HG02943 (cell line): ENCODE measurements at regions not wholly inside any gene's neighbourhood (a gene's known extent, or its start where the extent isn't known, plus 50 kb on each side); places are given as distances from the start of the nearest gene placed in this dataset.

Experiments used
- ATAC-seq: cut with Tn5 transposase; IDR thresholded peaks from one replicate; pipeline ENCODE4 v1.9.1; 2021; ENCODE audit warnings: mild to moderate bottlenecking, low read depth, moderate library complexity; ENCODE audit not compliant: unreplicated experiment

DNA sequence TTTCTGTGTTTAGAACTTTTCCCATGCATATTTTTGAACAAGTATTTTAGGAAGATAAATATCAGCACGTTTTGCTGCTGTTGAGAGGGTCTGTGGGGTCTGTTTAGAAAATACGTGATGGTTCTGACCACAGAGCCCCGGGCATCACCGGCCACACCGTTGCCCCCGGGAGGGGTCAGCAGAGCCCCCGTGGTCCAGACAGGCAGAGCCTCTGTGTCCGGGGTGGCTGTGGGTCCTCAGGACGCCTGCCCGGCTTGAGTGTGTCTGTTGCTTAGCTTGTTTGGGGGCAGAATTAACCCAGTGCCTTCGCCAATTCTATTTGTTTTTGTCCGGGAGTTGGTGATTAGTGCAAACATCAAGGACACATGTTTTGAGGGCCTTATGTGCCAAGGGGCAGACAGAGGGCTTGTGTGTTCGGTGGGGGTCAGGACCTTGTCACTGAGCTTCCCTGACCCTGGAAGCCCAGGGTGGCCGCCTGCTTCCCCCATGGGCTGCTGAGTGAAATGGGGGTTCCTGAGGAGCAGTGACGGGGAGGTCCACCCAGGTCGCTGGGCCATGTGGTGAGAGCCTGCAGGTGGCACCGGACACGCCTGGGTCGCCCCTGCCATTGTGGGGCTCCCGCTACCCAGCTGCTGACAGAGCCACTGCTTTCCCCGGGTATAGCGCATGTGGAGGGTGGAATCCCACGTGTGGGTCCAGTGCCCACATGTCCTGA lies 122.2 kb downstream of the SIK1 start:
- ATAC-seq = no peak

DNA sequence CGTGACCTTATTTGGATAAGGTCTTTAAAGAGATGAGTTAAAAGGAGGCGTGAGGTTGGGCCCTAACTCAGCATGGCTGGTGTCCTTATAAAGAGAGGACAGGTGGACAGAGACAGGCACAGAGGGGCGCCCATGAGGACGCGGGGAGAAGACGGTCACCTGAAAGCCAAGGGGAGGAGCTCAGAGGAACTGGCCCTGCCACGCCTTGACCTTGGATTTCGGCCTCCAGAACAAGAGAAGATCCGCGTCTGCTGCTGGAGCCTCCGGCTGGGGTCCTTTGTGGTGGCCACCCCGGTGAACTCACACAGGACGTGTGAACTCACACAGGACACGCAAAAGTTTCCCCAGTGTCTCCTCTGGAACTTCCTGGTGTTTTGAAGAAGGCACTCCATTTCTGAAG lies 122.7 kb downstream of the SIK1 start:
- ATAC-seq = no peak

DNA sequence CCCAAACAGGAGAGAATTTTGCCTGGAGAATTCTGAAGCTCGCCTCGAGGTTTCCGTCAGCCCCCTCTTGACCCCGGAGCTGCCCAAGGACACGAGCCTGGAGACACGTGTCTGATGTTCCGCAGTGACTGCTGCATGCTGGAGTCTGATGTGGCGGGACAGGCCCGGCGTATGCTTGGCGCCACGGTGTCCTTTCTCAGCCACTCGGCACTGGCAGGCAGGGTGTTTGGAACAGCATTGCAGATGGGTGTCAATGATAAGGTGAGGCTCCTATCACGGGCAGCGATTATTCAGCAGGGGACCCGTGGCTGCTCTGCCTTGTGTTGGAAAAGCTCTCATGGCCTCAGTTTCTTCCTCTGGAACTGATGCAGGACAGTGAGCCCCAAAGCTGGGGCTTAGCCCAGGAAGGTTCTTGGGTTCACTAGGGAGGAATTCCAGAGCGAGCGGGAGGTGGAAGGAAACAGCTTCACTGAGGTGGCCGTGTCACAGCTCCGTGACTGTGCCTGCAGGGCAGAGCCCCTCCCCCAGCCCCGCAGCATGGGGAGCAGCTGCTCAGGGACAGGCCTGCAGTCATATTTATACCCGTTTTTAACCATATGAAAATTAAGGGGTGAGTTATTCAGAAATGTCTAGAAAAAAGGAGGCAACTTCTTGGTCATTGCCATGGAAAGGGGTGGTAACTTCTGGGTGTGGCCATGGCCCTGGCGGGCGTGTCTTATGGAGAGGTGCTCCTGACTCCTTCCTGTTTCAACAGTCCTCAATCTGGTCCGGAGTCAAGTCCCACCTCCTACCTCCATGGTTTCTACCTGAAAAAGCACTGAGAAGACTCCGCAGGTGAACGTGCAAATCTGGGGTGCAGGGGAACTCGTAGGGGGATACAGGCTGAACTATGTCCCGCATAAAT lies 123.4 kb downstream of the SIK1 start:
- no peak for ATAC-seq

DNA sequence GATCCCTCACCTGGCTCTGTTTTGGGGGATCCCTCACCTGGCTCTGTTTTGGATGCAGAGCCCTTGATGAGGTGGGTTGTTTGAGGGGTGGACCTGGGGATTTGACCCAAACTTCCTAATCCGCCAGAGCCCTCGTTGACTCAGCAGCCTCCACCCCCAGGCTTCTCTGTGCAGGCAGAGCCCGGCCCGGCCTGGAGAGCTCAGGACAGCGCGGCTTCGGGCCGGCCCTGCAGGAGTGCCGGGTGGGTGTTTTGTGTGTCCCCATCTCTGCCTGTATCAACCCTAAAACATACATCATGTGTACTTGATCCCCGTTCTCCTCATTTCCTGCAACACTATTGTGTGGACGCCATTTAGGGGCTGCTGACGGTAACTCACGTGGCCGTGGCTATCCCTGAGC lies 124.2 kb downstream of the SIK1 start:
- ATAC-seq = no peak

DNA sequence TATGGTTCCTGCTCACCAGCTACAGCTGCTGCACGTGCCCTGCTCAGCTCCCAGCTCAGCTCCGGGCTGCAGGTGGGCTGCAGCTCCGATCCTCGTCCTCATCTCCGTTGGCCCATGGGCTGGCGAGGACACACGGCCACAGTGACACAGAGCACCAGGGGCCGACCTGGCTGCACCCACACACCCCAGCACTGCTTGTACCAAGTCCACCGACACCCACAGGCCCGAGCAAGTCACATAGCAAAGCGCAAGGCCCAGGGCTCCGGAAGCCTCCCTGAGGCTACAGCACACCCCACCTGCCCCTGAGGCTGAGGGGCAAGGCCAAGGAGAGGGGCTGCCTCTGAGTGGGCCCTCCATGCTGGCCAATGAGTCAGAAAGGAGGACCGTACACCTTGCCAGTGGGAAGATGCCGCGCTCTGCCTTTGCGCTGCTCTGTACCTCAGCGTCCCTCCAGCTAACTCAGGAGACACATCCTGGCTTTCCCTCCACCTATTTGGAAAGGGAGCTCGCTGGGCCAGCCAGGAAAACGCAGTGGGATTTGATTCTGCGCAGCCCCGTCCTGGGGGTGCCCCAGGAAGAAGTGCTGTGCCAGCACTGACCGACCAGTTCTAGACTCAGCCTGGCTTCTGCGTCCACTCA lies 124.8 kb downstream of the SIK1 start:
- no peak for ATAC-seq

DNA sequence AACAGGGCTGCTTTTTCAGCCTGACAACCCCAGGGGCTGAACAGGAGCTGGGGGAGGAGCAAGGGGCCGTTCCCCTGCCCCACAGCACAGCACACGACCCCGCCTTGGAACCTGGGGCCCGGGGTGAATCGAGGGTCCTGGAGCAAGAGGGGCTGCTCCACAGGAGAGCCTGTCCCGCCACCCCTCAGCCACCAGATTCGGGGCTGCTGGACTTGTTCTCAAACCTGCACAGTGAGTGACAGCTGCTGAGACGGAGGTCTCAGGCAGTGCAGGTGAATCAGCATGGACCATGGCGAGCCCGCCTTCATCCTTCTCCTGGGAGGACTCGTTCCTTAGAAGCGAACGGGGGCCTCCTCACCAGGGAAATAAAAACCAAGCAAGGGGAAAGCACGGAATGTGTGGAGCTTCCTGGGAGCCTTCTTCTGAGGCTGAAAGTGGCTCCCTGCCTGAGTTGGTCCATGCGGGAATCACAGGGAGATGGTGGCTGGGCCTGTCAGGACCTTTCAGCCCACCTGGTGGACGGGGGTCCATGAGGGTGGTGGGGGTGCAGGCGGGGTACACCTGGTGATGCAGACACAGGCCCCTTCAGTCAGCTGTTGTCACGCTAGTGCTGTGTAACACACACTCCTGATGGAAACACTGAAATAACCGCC lies 125.4 kb downstream of the SIK1 start:
- ATAC-seq = no peak

DNA sequence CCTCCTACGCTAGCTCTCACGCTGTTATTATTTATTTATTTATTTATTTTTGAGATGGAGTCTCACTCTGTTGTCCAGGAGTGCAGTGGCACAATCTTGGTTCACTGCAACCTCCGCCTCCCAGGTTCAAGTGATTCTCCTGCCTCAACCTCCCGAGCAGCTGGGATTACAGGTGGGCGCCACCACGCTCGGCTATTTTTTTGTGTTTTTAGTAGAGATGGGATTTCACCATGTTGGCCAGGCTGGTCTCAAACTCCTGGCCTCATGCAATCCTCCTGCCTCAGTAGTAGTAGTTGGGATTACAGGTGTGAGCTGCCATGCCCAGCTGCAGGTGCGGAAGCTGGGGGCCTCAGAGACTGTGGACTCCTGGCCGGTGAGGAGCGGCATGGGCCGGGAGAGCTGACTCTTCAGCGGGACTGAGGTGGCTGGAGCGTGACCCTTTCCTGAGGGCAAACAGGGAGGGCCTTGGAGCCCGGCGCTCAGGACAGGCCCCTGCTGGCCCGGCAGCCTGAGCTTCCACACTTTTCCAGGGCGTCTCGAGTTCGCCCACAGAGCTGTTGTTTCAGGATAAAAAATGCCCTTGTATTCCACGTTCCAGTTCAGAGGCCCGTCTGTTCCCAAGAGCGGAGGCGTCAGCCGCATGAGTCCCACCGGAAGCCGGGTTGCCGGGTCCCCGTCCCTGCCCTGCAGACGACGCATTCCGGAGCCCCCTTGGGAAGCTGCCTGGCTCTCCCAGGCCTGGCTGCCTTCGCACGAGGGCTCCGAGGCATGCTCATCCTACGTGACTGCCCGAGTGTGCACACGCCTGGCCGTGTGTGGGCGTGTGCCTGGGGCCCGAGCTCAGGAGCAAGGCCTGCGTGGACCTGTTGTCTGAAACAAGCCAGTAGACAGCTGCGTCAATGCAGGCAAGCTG lies 126.2 kb downstream of the SIK1 start:
- ATAC-seq = no peak

DNA sequence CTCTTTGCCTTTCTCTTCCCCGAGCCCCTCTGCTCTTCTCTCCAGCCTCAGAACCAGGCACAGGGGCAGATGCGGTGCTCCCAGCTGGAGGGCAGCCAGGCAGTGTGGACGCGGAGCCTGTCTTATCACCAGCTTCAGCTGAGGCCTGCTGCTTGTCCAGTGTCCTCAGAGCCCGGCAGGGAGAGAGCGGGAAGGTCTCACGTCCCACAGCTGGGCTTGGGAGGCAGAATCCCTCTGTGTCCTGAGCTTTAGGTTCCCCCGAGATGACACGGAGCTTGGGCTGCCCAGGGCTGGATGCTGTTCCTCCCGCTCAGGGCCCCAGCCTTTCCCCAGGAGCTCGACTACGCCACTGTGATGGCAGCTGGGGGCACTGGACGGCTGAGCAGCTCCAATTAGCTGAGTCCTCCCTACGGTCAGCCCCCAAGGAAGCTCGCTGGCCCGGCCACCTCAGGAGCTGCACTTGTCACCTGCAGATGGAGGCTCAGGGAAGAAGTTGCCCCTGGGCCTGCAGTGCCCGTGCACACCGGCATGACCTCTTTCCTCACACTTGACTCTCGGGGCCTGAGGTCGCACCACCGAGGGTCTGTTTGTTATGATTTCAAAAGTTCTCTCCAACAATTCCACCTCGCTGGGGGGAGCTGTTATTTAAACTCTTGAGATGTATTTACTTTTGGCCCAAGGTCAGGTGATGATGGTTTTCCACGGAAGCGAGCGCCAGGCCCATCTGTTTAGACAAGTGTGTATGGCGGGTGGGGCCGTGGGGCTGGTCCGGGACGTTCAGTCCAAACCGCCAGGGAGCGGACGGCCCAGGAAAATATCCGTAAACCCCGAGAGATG lies 127.3 kb downstream of the SIK1 start:
- no peak for ATAC-seq

DNA sequence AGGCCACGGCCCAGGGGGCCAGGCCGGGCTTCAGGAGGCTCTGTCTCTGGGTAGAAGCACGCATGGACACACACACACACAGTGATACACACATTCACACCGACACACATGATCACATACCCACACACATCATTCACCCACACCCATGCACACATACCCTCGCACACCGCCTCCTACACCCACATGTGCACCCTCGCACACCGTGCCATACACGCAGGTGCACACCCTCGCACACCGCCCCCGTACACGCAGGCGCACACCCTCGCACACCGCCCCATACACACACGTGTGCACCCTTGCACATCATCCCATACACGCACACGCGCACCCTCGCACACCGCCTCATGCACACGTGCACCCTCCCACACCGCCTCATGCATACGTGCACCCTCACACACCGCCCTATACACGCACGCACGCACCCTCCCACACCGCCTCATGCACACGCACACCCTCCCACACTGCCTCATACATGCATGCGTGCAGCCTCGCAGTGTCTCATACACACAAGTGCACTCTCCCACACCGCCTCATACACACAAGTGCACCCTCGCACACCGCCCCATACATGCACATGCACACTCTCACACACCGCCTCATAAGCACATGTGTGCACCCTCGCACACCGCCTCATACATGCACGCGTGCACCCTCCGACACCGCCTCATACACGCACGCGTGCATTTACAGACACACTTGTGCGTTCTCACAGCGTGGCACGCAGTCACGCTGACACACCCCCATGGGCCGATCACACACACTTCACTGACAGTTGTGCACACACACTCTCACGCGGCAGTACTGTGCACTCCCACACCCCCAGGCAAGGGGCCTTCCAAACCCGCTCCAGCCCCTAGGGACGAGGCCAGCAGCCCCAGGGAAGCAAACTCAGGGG lies 128.1 kb downstream of the SIK1 start:
- no peak for ATAC-seq

DNA sequence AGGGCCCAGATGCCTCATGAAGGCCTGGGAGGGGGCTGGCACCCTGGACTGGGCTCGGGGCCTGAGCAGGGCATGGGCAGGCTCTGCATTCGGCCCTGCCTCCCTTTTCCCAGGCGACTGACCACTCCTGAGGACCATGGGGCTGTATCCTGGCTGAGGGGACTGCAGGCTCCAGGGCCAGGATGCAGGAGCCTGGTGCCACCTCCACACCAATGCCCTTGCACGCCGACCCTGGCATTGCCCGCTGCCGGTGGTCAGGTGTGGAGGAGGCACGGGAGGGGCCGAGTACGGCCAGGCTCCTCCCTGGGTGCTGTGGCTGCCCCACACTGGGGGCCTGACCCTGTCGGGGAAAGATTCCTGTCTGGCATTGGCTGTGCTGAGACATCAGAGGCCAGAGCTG lies 128.9 kb downstream of the SIK1 start:
- ATAC-seq = no peak

DNA sequence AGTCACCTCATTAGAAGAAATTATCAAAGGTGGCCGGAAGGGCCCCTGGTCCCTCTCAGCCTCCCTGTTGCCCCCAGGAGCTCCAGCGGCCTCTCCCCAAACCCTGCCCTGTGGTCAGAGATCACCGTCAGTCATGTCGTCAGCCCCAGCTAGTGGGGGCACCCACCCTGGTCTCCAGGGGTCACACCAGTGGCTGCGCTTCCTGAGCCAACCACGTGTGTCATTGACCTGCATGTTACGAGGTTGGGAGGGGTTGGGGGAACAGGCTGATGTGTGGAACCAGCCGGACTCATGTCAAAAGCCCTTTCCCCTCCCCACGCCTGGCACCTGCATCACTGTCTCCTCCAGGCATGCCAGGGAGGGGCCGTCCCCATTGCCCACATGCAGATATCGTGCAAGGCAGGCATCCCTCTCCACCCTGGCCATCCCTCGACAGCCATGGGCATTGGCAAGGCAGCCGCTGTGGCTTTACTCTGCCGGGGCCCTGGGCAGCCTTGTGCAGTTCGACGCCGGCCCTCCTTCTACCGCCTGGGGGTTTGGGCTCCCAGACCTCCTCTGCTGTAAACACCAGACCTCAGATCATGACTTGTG lies 128.7 kb downstream of the CRYAA start:
- ATAC-seq = no peak

DNA sequence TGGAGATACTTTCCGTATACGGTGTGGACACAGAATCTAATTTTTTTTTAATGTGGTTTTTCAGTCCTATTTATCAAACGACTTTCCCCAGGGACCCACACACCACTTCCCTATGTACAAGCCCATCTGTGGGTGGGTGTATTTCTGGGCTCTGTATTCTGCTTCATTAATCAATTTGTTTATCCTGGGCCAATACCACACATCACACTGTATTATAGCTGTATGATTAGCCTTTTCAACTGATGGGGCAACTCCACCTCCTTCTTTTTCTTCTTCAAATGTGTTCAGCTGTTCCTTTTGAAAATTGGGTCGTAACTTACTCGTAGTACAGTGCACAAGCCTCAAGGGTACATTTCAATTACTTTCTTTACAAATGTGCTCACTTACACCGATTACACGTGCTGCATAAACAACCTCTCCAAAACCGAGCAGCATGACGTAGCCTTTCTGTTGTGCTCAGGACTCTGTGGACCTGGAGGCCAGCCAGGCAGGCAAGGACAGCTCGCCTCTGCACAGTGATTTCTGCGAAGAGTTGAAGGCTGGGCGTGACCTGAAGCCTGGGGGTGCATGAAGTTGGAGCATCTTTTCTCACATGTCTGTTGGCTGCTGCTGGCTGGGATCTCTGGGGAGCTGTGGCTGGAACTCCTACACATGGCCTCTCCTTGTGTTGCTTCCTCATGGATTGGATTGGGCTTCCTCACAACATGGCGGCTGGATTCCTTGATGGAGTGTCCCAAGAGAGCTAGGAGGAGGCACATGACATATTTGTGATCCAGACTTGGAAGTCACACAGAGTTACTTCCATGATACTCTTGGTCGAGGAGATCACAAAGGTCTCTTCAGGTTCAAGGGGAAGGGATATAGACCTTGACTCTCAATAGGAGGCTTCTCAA lies 126.5 kb downstream of the CRYAA start:
- ATAC-seq = no peak

DNA sequence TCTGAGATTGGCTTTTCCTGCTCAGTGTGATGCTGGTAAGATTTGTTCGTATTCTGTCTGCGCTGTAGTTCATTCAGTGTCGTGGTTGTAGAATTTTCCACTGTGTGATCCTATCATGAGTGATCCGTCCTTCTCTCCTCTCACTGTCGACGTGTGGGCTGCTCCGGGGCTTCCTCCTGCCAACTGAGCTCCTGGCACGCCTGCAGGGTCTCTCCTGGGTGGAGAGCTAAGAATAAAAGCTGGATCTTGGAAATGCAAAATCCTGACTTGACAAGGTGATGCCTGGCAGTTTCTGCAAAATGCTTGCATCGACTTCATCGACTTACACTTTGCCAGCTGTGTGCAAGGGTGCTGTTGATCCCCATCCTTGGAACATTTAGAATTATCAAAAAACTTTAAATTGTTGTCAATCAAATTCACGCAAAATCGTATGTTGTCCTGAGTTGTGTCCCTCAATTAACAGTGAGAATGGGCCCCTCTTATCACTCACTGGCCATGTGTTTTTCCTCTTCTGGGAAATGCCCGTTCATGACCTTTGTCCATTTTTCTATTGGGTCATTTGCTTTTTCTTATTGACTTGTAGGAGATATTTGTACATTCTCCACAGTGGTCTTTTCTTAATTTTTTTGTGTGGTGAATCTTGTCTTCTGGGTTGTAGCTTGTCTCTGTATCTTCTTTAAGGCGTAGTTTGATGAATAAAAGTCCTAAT lies 125.5 kb downstream of the CRYAA start:
- no peak for ATAC-seq

DNA sequence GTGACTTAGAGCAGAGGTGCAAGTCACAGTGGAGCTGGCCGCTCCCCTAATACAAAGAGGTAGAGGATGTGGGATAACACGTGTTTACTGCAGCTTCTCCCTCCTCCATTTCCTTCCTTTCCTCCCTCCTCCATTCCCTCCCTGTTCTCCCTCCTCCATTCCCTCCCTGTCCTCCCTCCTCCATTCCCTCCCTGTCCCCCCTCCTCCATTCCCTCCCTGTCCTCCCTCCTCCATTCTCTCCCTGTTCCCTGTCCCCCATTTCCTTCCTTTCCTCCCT lies 124.0 kb downstream of the CRYAA start:
- no peak for ATAC-seq

DNA sequence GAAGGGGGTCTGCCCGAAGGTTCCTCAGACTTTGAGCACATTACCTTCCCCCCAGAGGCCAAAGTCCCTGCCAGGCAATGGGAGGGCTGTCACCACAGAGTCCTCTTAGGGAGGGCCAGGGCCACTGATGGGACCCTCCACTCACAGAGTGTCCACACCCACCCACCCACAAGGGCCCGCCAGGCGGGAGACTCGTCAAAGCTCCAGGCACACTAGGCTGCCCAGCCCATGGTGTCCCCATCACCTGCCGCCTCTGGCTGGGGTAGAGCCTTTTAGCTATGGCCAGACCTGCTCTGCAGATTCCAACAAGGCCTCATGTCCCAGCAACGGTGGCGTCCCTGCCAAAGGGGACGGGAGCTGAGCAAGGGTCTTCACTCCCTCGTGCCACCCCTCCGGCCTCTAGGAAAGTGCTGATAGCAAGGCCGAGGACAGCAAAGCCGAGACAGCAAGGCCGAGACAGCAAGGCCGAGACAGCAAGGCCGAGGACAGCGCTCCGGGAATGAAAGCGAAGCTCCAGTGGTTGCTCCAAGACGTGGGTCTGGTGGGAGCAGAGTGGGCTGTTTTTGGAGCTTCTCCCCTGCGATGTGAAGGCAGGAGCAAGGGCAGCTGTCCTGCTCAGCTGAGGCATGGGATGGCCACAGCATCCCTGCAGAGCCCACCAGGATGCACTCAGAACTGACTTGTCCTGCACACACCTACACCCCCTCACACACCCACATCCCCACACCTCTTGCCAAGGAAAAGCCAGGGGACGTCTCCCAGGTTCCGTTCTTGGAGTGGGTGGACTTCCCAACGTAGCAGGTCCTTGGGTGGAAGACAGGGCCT lies 123.4 kb downstream of the CRYAA start:
- no peak for ATAC-seq
